ENCODE measurements at regions not wholly inside any gene's neighbourhood (a gene's known extent, or its start where the extent isn't known, plus 50 kb on each side); places are given as distances from the start of the nearest gene placed in this dataset.

- no peak for DNase-seq (ENCODE audit: low read depth)
Measured at GRCh38 chr15:93311620-93312019, 222.6 kb upstream of the RGMA start.

GRCh38 chr15:93308026-93308690 is 219.1 kb upstream of the RGMA start:
- no peak for DNase-seq (ENCODE audit: low read depth)

GRCh38 chr15:93307513-93307912 is 218.5 kb upstream of the RGMA start:
- no peak for DNase-seq (ENCODE audit: low read depth)

- no peak for DNase-seq (ENCODE audit: low read depth)
Measured at GRCh38 chr15:93305306-93305705, 216.3 kb upstream of the RGMA start.

GRCh38 chr15:93302080-93302765 is 213.2 kb upstream of the RGMA start:
- no peak for DNase-seq (ENCODE audit: low read depth)

GRCh38 chr15:93300796-93301195 is 211.8 kb upstream of the RGMA start:
- DNase-seq (ENCODE audit: low read depth), result no peak

GRCh38 chr15:93299675-93300074 is 210.7 kb upstream of the RGMA start:
- DNase-seq (ENCODE audit: low read depth), result no peak

GRCh38 chr15:93298901-93299300 is 209.9 kb upstream of the RGMA start:
- DNase-seq (ENCODE audit: low read depth), result no peak

- DNase-seq (ENCODE audit: low read depth), result no peak
Measured at GRCh38 chr15:93296759-93297500, 207.9 kb upstream of the RGMA start.

DNA sequence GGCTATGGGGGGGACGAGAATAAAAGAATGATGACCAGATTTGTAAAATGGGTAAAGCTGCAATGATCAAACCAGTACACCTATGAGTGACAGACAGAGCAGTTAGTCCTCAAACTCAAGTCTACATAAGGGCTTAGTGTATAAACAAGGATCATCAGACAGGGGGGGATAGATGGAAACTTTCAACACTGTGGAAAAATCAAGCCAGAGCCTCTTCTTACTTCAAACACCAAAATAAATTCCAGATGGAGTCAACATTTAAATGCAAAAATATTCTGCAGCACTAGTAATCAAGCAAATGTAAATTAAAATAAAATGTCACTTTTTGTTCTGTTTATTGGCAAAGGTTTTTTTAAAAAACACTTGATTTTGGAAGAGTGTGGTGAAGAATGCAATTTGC is 205.9 kb upstream of the RGMA start:
- no peak for DNase-seq (ENCODE audit: low read depth)

GRCh38 chr15:93294066-93294465 is 205.1 kb upstream of the RGMA start:
- DNase-seq (ENCODE audit: low read depth), result no peak

DNA sequence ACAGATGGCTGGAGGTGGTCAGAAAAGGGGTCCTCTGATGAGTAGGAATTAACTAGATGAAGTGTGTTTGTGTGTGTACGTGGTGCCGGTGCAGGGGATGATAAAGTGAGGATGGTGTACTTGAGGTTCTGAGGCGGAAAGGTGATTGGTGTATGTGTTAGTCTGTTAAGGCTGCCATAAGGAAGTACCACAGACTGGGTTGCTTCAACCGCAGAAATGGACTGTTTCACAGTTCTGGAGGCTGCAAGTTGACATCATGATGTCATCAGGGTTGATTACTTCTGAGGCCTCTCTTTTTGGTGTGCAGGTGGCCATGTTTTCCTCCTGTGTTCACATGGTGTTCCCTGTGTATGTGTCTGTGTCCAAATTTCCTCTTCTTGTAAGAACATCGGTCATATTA is 202.4 kb upstream of the RGMA start:
- no peak for DNase-seq (ENCODE audit: low read depth)

DNA sequence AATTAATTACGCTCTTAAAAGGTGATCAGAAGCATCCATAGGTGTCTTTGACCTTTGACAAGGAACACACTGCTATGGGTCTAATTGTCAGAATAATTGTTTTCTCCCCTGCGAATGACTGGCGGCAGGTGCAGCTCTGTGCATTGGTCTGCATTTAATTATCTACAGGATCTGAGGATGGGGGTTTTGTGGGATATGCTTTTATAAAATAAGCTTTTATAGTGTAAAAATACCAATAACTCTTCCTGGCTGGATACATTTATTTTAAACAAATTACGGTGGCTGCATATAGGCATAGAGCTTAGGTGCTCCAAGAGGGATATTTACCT is 201.6 kb upstream of the RGMA start:
- no peak for DNase-seq (ENCODE audit: low read depth)

GRCh38 chr15:93289941-93290617 is 201.1 kb upstream of the RGMA start:
- no peak for DNase-seq (ENCODE audit: low read depth)

DNA sequence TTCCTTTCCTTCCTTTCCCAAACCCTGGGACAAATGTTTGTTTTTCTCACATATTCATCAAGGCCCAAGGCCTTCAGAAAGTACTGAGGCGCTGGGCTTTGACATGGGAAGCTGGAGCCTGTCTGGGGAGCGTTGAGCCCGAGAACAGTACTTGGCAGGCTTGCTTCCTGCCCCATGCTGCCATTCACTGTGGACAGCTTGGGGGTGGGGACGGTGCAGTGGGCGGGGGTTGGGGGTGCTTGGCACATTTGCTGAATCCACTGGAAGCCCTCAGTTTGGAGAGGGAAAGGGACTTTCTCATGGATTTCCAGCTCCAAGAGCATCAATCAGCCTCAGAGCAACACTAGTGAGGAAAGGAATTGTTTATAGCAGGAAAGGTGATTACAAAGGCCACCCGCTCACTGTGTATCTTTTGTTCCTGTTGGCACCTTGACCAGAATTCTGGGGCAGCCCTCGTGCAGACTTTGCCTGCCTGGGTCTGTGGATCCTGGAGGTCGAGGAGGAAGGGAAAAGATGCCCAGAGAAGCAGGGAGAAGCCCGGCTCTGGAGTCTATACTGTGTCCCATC is 199.8 kb upstream of the RGMA start:
- DNase-seq (ENCODE audit: low read depth), result no peak

DNA sequence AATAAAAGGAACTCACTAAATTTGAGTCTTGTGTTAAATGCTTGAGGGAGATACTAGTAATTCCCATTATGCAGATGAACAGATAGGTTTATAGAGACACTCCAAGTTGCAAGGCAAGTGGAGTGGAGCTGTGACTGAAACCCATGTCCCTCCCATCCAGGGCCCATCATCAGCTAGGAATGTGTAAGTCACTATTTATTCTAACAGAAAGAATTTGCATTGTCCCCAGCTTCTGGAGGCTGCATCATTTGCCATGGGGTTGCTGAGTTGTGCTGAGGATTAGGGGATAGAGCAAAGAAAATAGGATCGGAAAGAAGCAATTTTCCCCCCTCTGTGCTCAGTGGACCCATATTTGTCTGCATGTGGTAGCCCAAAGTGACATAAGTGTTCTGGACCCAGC is 197.4 kb upstream of the RGMA start:
- no peak for DNase-seq (ENCODE audit: low read depth)

DNA sequence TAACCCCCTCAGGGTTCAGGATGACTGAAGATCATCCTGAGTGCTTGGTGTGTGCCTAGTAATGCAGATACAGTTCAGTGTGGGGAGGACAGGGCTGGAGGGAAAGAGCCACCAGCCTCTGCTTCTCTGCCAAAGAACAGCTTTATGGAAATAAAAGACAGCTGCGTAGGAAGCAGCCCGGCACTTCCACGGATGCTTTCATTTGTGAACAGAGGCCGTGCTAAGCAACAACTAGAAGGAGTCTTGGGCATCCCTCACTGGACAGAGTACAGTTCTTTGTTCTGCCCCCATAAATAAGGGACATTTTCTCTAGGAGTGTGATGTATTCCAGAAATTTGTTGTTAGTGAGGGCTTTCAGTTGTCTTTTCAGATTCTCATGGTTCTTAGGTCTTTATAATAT is 194.8 kb upstream of the RGMA start:
- no peak for DNase-seq (ENCODE audit: low read depth)

GRCh38 chr15:93282808-93283207 is 193.8 kb upstream of the RGMA start:
- DNase-seq (ENCODE audit: low read depth), result no peak

GRCh38 chr15:93278783-93279182 is 189.8 kb upstream of the RGMA start:
- no peak for DNase-seq (ENCODE audit: low read depth)

- DNase-seq (ENCODE audit: low read depth), result no peak
Measured at GRCh38 chr15:93278006-93278405, 189.0 kb upstream of the RGMA start.

GRCh38 chr15:93274257-93274656 is 185.2 kb upstream of the RGMA start:
- no peak for DNase-seq (ENCODE audit: low read depth)

GRCh38 chr15:93271871-93272270 is 182.9 kb upstream of the RGMA start:
- DNase-seq (ENCODE audit: low read depth), result no peak
